GM19372 (cell line): ENCODE measurements at regions not wholly inside any gene's neighbourhood (a gene's known extent, or its start where the extent isn't known, plus 50 kb on each side); places are given as distances from the start of the nearest gene placed in this dataset.
"Not testable (repeated sequence)": the region's sequence is repeated elsewhere in the genome, so short reads cannot be mapped to it uniquely, and the experiment has no call there.

ENCODE experiments used
- ATAC-seq: cut with Tn5 transposase; IDR thresholded peaks from one replicate; pipeline ENCODE4 v1.9.1; 2021; ENCODE audit warnings: mild to moderate bottlenecking, low read depth, moderate library complexity; ENCODE audit not compliant: unreplicated experiment

DNA sequence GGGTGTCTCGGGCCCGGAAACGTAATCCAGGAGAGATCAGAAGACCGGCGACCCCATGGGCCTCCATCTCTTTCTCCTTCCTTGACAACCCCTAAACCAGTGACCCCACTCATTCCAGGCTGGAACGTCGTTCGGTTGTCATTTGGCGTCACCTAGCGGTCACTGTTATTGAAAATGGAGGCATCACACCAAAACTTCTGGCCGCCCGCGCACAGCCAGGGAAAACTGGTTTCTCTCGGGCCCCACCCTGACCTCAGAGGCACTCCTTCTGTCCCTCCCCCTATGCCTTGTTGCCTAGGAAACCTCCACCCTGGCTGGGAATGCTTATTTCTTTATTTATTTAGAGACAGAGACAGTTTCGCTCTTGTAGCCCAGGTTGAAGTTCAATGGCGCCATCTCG is 2327.3 kb upstream of the TPTE start:
- ATAC-seq, result not testable (repeated sequence)

DNA sequence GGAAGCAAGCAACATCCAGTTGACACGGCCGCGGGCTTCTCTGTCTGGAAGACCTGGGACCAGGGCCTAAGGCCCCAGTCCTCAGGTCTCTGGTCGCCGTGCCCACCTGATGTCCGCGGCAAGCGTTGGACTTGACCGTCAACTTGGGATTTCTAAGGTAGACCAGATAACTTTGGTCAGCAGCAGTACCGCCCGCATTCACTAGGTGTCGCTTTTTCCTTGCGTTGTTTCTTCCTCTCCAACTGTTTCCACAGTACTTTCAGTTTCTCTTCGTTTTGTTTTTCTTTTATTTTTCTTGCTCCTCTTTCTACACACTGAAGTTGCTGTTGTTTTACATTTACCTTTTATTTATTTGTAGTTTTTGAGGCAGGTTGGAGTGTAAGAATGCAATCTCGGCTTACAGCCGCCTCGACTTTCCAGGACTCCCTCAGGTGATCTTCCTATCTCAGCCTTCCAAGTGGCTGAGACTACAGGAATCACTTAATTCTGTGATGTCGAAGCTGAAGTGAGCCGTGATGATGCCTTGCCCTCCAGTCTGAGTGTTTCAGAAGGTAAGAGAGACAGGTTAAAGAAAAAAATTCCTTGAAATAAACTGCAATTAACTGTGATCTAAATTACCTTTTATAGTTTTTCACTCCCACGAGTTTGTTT is 2323.9 kb upstream of the TPTE start:
- peak; percentile 61 for ATAC-seq

DNA sequence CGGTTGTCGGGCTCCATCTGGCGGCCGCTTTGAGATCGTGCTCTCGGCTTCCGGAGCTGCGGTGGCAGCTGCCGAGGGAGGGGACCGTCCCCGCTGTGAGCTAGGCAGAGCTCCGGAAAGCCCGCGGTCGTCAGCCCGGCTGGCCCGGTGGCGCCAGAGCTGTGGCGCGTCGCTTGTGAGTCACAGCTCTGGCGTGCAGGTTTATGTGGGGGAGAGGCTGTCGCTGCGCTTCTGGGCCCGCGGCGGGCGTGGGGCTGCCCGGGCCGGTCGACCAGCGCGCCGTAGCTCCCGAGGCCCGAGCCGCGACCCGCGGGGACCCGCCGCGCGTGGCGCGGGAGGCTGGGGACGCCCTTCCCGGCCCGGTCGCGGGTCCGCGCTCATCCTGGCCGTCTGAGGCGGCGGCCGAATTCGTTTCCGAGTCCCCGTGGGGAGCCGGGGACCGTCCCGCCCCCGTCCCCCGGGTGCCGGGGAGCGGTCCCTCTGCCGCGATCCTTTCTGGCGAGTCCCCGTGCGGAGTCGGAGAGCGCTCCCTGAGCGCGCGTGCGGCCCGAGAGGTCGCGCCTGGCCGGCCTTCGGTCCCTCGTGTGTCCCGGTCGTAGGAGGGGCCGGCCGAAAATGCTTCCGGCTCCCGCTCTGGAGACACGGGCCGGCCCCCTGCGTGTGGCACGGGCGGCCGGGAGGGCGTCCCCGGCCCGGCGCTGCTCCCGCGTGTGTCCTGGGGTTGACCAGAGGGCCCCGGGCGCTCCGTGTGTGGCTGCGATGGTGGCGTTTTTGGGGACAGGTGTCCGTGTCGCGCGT is 2316.1 kb upstream of the TPTE start:
- ATAC-seq, result peak; percentile 92

DNA sequence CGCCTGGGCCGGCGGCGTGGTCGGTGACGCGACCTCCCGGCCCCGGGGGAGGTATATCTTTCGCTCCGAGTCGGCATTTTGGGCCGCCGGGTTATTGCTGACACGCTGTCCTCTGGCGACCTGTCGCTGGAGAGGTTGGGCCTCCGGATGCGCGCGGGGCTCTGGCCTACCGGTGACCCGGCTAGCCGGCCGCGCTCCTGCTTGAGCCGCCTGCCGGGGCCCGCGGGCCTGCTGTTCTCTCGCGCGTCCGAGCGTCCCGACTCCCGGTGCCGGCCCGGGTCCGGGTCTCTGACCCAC is 2315.5 kb upstream of the TPTE start:
- not testable (repeated sequence) for ATAC-seq

GRCh38 chr21:8212986-8213550 is 2308.3 kb upstream of the TPTE start:
- ATAC-seq, result not testable (repeated sequence)

DNA sequence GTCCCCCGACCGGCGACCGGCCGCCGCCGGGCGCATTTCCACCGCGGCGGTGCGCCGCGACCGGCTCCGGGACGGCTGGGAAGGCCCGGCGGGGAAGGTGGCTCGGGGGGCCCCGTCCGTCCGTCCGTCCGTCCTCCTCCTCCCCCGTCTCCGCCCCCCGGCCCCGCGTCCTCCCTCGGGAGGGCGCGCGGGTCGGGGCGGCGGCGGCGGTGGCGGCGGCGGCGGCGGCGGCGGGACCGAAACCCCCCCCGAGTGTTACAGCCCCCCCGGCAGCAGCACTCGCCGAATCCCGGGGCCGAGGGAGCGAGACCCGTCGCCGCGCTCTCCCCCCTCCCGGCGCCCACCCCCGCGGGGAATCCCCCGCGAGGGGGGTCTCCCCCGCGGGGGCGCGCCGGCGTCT is 2306.8 kb upstream of the TPTE start:
- ATAC-seq, result not testable (repeated sequence)

DNA sequence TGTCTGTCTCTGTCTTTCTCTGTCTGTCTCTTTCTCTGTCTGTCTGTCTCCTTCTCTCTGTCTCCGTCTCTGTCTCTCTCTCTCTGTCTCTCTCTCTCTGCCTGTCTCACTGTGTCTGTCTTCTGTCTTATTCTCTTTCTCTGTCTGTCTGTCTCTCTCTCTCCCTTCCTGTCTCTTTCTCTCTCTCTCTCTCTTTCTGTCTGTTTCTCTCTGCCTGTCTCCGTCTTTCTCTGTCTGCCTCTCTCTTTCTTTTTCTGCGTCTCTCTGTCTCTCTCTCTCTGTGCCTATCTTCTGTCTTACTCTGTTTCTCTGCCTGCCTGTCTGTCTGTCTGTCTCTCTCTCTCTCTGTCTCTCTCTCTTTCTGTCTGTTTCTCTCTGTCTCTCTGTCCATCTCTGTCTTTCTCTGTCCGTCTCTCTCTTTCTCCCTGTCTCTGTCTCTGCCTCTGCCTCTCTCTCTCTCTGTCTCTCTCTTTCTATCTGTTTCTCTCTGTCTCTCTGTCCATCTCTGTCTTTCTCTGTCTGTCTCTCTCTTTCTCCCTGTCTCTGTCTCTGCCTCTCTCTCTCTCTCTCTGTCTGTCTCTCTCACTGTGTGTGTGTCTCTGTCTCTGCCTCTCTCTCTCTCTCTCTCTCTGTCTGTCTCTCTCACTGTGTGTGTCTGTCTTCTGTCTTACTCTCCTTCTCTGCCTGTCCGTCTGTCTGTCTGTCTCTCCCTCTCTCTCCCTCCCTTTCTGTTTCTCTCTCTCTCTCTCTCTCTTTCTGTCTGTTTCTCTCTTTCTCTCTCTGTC is 2291.8 kb upstream of the TPTE start:
- not testable (repeated sequence) for ATAC-seq

- not testable (repeated sequence) for ATAC-seq
These were observed 2290.1 kb upstream of the TPTE start for GRCh38 chr21:8231252-8231651.

DNA sequence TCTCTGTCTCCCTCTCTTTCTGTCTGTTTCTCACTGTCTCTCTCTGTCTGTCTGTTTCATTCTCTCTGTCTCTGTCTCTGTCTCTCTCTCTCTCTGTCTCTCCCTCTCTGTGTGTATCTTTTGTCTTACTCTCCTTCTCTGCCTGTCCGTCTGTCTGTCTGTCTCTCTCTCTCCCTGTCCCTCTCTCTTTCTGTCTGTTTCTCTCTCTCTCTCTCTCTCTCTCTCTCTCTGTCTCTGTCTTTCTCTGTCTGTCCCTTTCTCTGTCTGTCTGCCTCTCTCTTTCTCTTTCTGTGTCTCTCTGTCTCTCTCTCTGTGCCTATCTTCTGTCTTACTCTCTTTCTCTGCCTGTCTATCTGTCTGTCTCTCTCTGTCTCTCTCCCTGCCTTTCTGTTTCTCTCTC is 2288.4 kb upstream of the TPTE start:
- not testable (repeated sequence) for ATAC-seq

GRCh38 chr21:8234059-8234458 is 2287.3 kb upstream of the TPTE start:
- not testable (repeated sequence) for ATAC-seq

DNA sequence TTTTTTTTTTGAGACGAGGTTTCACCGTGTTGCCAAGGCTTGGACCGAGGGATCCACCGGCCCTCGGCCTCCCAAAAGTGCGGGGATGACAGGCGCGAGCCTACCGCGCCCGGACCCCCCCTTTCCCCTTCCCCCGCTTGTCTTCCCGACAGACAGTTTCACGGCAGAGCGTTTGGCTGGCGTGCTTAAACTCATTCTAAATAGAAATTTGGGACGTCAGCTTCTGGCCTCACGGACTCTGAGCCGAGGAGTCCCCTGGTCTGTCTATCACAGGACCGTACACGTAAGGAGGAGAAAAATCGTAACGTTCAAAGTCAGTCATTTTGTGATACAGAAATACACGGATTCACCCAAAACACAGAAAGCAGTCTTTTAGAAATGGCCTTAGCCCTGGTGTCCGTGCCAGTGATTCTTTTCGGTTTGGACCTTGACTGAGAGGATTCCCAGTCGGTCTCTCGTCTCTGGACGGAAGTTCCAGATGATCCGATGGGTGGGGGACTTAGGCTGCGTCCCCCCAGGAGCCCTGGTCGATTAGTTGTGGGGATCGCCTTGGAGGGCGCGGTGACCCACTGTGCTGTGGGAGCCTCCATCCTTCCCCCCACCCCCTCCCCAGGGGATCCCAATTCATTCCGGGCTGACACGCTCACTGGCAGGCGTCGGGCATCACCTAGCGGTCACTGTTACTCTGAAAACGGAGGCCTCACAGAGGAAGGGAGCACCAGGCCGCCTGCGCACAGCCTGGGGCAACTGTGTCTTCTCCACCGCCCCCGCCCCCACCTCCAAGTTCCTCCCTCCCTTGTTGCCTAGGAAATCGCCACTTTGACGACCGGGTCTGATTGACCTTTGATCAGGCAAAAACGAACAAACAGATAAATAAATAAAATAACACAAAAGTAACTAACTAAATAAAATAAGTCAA is 2276.4 kb upstream of the TPTE start:
- ATAC-seq, result peak; percentile 24

GRCh38 chr21:8245642-8246402 is 2275.6 kb upstream of the TPTE start:
- ATAC-seq, result peak; percentile 64

DNA sequence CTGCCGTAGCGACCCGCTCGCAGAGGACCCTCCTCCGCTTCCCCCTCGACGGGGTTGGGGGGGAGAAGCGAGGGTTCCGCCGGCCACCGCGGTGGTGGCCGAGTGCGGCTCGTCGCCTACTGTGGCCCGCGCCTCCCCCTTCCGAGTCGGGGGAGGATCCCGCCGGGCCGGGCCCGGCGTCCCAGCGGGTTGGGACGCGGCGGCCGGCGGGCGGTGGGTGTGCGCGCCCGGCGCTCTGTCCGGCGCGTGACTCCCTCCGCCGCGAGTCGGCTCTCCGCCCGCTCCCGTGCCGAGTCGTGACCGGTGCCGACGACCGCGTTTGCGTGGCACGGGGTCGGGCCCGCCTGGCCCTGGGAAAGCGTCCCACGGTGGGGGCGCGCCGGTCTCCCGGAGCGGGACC is 2269.7 kb upstream of the TPTE start:
- ATAC-seq, result not testable (repeated sequence)

DNA sequence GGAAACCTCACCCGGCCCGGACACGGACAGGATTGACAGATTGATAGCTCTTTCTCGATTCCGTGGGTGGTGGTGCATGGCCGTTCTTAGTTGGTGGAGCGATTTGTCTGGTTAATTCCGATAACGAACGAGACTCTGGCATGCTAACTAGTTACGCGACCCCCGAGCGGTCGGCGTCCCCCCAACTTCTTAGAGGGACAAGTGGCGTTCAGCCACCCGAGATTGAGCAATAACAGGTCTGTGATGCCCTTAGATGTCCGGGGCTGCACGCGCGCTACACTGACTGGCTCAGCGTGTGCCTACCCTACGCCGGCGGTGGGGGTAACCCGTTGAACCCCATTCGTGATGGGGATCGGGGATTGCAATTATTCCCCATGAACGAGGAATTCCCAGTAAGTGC is 2266.3 kb upstream of the TPTE start:
- not testable (repeated sequence) for ATAC-seq

GRCh38 chr21:8257083-8257799 is 2264.1 kb upstream of the TPTE start:
- not testable (repeated sequence) for ATAC-seq

- ATAC-seq, result not testable (repeated sequence)
These were observed 2261.2 kb upstream of the TPTE start for GRCh38 chr21:8260065-8260627.
